Endothelial cell (in vitro differentiated cells): ENCODE measurements at regions not wholly inside any gene's neighbourhood (a gene's known extent, or its start where the extent isn't known, plus 50 kb on each side); places are given as distances from the start of the nearest gene placed in this dataset.
"Not testable (repeated sequence)": the region's sequence is repeated elsewhere in the genome, so short reads cannot be mapped to it uniquely, and the experiment has no call there.

Experiments
- DNase-seq: peaks from one replicate; pipeline ENCODE4 v3.0.0; 2021; ENCODE audit warnings: low spot score
- H3K27ac Mint-ChIP-seq: one replicate; pipeline ENCODE4 v1.8.0; 2021; ENCODE audit warnings: mixed read lengths, inconsistent platforms; ENCODE audit not compliant: unreplicated experiment
- H3K27me3 Mint-ChIP-seq: one replicate; pipeline ENCODE4 v1.8.0; 2021; ENCODE audit warnings: mild to moderate bottlenecking, moderate library complexity, mixed read lengths, inconsistent platforms; ENCODE audit not compliant: unreplicated experiment
- H3K36me3 Mint-ChIP-seq: one replicate; pipeline ENCODE4 v1.8.0; 2021; ENCODE audit warnings: mild to moderate bottlenecking, low read depth, mixed read lengths, inconsistent platforms; ENCODE audit not compliant: unreplicated experiment
- H3K4me1 Mint-ChIP-seq: one replicate; pipeline ENCODE4 v1.8.0; 2021; ENCODE audit warnings: mild to moderate bottlenecking, mixed read lengths, inconsistent platforms; ENCODE audit not compliant: unreplicated experiment
- H3K4me3 Mint-ChIP-seq: one replicate; pipeline ENCODE4 v1.8.0; 2021; ENCODE audit warnings: mild to moderate bottlenecking, mixed read lengths, inconsistent platforms; ENCODE audit not compliant: unreplicated experiment
- H3K9me3 Mint-ChIP-seq: one replicate; pipeline ENCODE4 v1.8.0; 2021; ENCODE audit warnings: mixed read lengths, inconsistent platforms; ENCODE audit not compliant: unreplicated experiment
- CTCF ChIP-seq: fragments of 200-600 bp; sonication (generic); IDR thresholded peaks from one replicate; pipeline ENCODE4 v1.5.0; 2021; ENCODE audit warnings: antibody characterized with exemption; ENCODE audit not compliant: unreplicated experiment

GRCh38 chr1:861714-862113 lies 62.0 kb upstream of the SAMD11 start:
- Mint-ChIP-seq H3K27ac (no peak overlapping the region), H3K36me3 (no peaks in the 10 kb centered on the region), H3K4me3 (no peak overlapping the region), H3K27me3 (peaks cover 5% of the 10 kb centered on the region), H3K9me3 (no peaks in the 10 kb centered on the region), H3K4me1 (peaks cover 6% of the 10 kb centered on the region)
- TF ChIP-seq CTCF, result no peak
- no peak for DNase-seq

GRCh38 chr1:862601-863000 lies 61.1 kb upstream of the SAMD11 start:
- H3K27ac Mint-ChIP-seq, DNase-seq, H3K27me3 Mint-ChIP-seq, H3K4me3 Mint-ChIP-seq, H3K9me3 Mint-ChIP-seq, H3K4me1 Mint-ChIP-seq, H3K36me3 Mint-ChIP-seq: not testable (repeated sequence)

GRCh38 chr1:865633-866032 lies 58.1 kb upstream of the SAMD11 start:
- not testable (repeated sequence) for H3K4me1 Mint-ChIP-seq, H3K4me3 Mint-ChIP-seq, H3K27ac Mint-ChIP-seq, H3K27me3 Mint-ChIP-seq, H3K9me3 Mint-ChIP-seq, DNase-seq, H3K36me3 Mint-ChIP-seq

GRCh38 chr1:866095-866494 lies 57.6 kb upstream of the SAMD11 start:
- Mint-ChIP-seq H3K27ac (peak overlapping the region; percentile 67), H3K36me3 (no peaks in the 10 kb centered on the region), H3K4me3 (no peak overlapping the region), H3K27me3 (peaks cover 7% of the 10 kb centered on the region), H3K4me1 (peaks cover 2% of the 10 kb centered on the region), H3K9me3 (no peaks in the 10 kb centered on the region)
- DNase-seq, result no peak
- no peak for TF ChIP-seq CTCF

GRCh38 chr1:866631-867299 lies 57.0 kb upstream of the SAMD11 start:
- H3K4me1 Mint-ChIP-seq, DNase-seq, H3K36me3 Mint-ChIP-seq, H3K9me3 Mint-ChIP-seq, H3K27ac Mint-ChIP-seq, H3K4me3 Mint-ChIP-seq, H3K27me3 Mint-ChIP-seq: not testable (repeated sequence)

GRCh38 chr1:867550-867949 lies 56.2 kb upstream of the SAMD11 start:
- not testable (repeated sequence) for H3K27ac Mint-ChIP-seq, H3K27me3 Mint-ChIP-seq, H3K9me3 Mint-ChIP-seq, H3K4me3 Mint-ChIP-seq, DNase-seq, H3K36me3 Mint-ChIP-seq, H3K4me1 Mint-ChIP-seq

GRCh38 chr1:869499-870244 lies 54.1 kb upstream of the SAMD11 start:
- DNase-seq, result peak; percentile 88

More at GRCh38 chr1:869499-870244, 54.1 kb upstream of the SAMD11 start:
- Mint-ChIP-seq H3K27me3 (peaks cover 4% of the 10 kb centered on the region), H3K4me1 (peaks cover 2% of the 10 kb centered on the region), H3K36me3 (no peaks in the 10 kb centered on the region), H3K9me3 (no peaks in the 10 kb centered on the region), H3K27ac (no peak overlapping the region), H3K4me3 (no peak overlapping the region)
- TF ChIP-seq CTCF, result peak; percentile 92
